ENCODE measurements at regions not wholly inside any gene's neighbourhood (a gene's known extent, or its start where the extent isn't known, plus 50 kb on each side); places are given as distances from the start of the nearest gene placed in this dataset.

DNA sequence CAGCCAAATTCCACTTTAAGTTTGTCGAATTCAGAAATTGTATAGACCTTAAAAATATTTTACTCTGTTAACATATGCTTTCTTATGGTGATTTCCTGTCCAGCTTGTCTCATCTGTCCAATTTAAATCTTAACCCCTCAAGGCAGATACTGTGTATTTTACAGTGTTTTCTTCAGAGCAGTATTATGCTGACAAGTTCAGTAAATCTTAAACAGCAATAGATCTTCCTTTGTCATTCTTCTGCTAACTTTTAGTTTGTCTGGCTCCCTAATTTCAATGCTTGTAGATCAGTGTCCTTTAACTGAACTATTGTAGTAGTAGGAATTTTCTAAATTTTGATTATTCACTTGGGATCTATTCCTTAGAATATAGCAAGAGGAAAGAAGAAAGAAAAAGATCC is 52.8 kb upstream of the MEIS1 start:
- Histone ChIP-seq H3K9me2 (replicated peaks; ENCODE audit: insufficient read depth) (no peaks in the 10 kb centered on the region), H3K4me1 (ENCODE audit: insufficient read depth) (no peaks in the 10 kb centered on the region), H3K4me3 (no peak overlapping the region), H3K79me2 (no peaks in the 10 kb centered on the region), H3K4me2 (no peak overlapping the region), H3K36me3 (replicated peaks; ENCODE audit: insufficient read depth, low read depth) (no peaks in the 10 kb centered on the region), H4K20me1 (ENCODE audit: insufficient read depth, poor library complexity, severe bottlenecking) (no peaks in the 10 kb centered on the region), H2AFZ (no peak overlapping the region), H3K9me3 (ENCODE audit: low read depth) (no peaks in the 10 kb centered on the region), H3K27me3 (no peaks in the 10 kb centered on the region), H3K27ac (no peak overlapping the region)
- TF ChIP-seq, protein P1, sequence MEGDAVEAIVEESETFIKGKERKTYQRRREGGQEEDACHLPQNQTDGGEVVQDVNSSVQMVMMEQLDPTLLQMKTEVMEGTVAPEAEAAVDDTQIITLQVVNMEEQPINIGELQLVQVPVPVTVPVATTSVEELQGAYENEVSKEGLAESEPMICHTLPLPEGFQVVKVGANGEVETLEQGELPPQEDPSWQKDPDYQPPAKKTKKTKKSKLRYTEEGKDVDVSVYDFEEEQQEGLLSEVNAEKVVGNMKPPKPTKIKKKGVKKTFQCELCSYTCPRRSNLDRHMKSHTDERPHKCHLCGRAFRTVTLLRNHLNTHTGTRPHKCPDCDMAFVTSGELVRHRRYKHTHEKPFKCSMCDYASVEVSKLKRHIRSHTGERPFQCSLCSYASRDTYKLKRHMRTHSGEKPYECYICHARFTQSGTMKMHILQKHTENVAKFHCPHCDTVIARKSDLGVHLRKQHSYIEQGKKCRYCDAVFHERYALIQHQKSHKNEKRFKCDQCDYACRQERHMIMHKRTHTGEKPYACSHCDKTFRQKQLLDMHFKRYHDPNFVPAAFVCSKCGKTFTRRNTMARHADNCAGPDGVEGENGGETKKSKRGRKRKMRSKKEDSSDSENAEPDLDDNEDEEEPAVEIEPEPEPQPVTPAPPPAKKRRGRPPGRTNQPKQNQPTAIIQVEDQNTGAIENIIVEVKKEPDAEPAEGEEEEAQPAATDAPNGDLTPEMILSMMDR (IDR thresholded peaks at IDR 0.05; ENCODE audit: poor library complexity), result no peak
- no peak for TF ChIP-seq EZH2phosphoT487 (IDR thresholded peaks at IDR 0.05; ENCODE audit: low read depth, severe bottlenecking, unreplicated experiment)
- TF ChIP-seq EZH2 (IDR thresholded peaks at IDR 0.05; ENCODE audit: borderline replicate concordance), result no peak
- 74% methylated on average over 1 of the region's 1 CpG for WGBS (ENCODE audit: low lambda C conversion rate, missing lambda C conversion rate)
- DNase-seq (ENCODE audit: low spot score), result no peak

DNA sequence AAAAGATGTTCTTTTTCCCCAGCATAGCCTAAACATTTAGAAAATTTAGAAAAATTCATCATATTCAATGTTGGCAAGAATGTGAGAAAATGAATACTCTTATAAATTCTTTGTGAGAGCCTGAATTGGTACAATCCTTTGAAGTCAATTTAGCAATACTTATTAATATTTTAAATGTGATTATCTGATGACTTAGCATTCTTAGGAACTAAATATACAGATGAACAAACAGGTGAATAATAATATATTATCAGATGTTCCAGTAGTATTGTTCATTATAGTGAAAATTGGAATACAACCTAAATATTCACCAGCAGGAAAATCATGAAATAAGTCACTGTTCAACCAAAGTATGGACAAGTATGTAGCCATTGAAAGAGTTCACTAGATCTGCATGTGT is 55.5 kb upstream of the MEIS1 start:
- Histone ChIP-seq H3K36me3 (replicated peaks; ENCODE audit: insufficient read depth, low read depth) (no peaks in the 10 kb centered on the region), H3K4me3 (no peak overlapping the region), H3K27me3 (no peaks in the 10 kb centered on the region), H3K79me2 (no peaks in the 10 kb centered on the region), H3K4me1 (ENCODE audit: insufficient read depth) (no peaks in the 10 kb centered on the region), H3K9me2 (replicated peaks; ENCODE audit: insufficient read depth) (no peaks in the 10 kb centered on the region), H2AFZ (no peak overlapping the region), H3K9me3 (ENCODE audit: low read depth) (no peaks in the 10 kb centered on the region), H4K20me1 (ENCODE audit: insufficient read depth, poor library complexity, severe bottlenecking) (no peaks in the 10 kb centered on the region), H3K4me2 (no peak overlapping the region), H3K27ac (no peak overlapping the region)
- DNase-seq (ENCODE audit: low spot score), result no peak
- TF ChIP-seq, protein P1 (IDR thresholded peaks at IDR 0.05; ENCODE audit: poor library complexity), result no peak
- TF ChIP-seq EZH2phosphoT487 (IDR thresholded peaks at IDR 0.05; ENCODE audit: low read depth, severe bottlenecking, unreplicated experiment) (no peak), EZH2 (IDR thresholded peaks at IDR 0.05; ENCODE audit: borderline replicate concordance) (no peak)

DNA sequence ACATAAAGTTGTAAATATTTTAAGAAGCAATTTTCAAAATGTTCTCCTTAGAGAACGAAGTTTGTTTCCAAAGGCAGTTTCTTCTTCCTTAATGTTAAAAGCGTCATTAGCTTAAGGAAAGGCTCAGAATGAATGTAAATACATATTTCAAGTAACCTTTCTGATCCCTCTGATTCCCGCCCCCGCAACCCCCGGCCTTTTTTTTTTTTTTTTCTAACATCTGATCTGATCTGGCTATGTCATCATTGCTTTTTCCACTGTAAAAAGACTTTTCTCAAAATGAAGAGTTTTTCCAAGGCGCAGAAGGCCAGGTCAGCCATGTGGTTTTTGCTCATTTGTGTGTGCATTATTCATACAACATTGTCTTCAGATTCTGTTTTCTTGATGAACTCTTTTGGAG is 57.1 kb upstream of the MEIS1 start:
- no peak overlapping the region for H3K4me2 ChIP-seq
- no peak overlapping the region for H3K4me3 ChIP-seq
- TF ChIP-seq EZH2 (IDR thresholded peaks at IDR 0.05; ENCODE audit: borderline replicate concordance) (no peak), EZH2phosphoT487 (IDR thresholded peaks at IDR 0.05; ENCODE audit: low read depth, severe bottlenecking, unreplicated experiment) (no peak)
- TF ChIP-seq, protein P1 (IDR thresholded peaks at IDR 0.05; ENCODE audit: poor library complexity), result no peak
- no peaks in the 10 kb centered on the region for H3K9me2 ChIP-seq (replicated peaks; ENCODE audit: insufficient read depth)
- WGBS (ENCODE audit: low lambda C conversion rate, missing lambda C conversion rate), result 89% methylated on average over 6 of the region's 6 CpGs
- H3K9me3 ChIP-seq (ENCODE audit: low read depth), result no peaks in the 10 kb centered on the region
- no peaks in the 10 kb centered on the region for H3K27me3 ChIP-seq
- H3K4me1 ChIP-seq (ENCODE audit: insufficient read depth), result no peaks in the 10 kb centered on the region
- H4K20me1 ChIP-seq (ENCODE audit: insufficient read depth, poor library complexity, severe bottlenecking), result no peaks in the 10 kb centered on the region
- no peaks in the 10 kb centered on the region for H3K36me3 ChIP-seq (replicated peaks; ENCODE audit: insufficient read depth, low read depth)
- no peak overlapping the region for H2AFZ ChIP-seq
- no peak overlapping the region for H3K27ac ChIP-seq
- no peaks in the 10 kb centered on the region for H3K79me2 ChIP-seq
- no peak for DNase-seq (ENCODE audit: low spot score)

DNA sequence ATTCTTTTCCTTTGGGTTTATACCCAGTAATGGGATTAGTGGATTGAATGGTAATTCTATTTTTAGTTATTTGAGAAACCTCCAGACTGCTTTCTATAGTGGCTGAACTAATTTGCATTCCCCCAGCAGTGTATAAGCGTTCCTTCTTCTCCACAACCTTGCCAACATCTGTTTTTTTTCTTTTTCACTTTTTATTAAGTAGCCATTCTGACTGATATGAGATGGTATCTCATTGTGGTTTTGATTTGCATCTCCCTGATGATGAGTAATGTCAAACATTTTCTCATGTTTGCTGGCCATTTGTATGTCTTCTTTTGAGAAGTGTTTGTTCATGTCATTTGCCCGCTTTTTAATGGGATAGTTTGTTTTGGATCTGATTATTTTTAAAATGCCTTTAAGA is 64.1 kb upstream of the MEIS1 start:
- WGBS (ENCODE audit: low lambda C conversion rate, missing lambda C conversion rate), result 77% methylated on average over 2 of the region's 2 CpGs
- H3K27ac ChIP-seq, result no peak overlapping the region
- H3K9me3 ChIP-seq (ENCODE audit: low read depth), result no peaks in the 10 kb centered on the region
- H3K4me3 ChIP-seq, result no peak overlapping the region
- H3K36me3 ChIP-seq (replicated peaks; ENCODE audit: insufficient read depth, low read depth), result no peaks in the 10 kb centered on the region
- no peaks in the 10 kb centered on the region for H3K9me2 ChIP-seq (replicated peaks; ENCODE audit: insufficient read depth)
- TF ChIP-seq EZH2phosphoT487 (IDR thresholded peaks at IDR 0.05; ENCODE audit: low read depth, severe bottlenecking, unreplicated experiment) (no peak), EZH2 (IDR thresholded peaks at IDR 0.05; ENCODE audit: borderline replicate concordance) (no peak)
- TF ChIP-seq, protein P1 (IDR thresholded peaks at IDR 0.05; ENCODE audit: poor library complexity), result no peak
- H4K20me1 ChIP-seq (ENCODE audit: insufficient read depth, poor library complexity, severe bottlenecking), result no peaks in the 10 kb centered on the region
- no peaks in the 10 kb centered on the region for H3K27me3 ChIP-seq
- H3K4me1 ChIP-seq (ENCODE audit: insufficient read depth), result no peaks in the 10 kb centered on the region
- H3K79me2 ChIP-seq, result no peaks in the 10 kb centered on the region
- H2AFZ ChIP-seq, result no peak overlapping the region
- H3K4me2 ChIP-seq, result no peak overlapping the region
- no peak for DNase-seq (ENCODE audit: low spot score)
